SU-DHL-6 (cell line): ENCODE measurements at regions not wholly inside any gene's neighbourhood (a gene's known extent, or its start where the extent isn't known, plus 50 kb on each side); places are given as distances from the start of the nearest gene placed in this dataset.

Source experiments
- H2AFZ ChIP-seq: fragments of 200-600 bp; sonication (generic); 2 replicates; pipeline ENCODE4 v1.6.1; 2014; ENCODE audit warnings: low read depth, mild to moderate bottlenecking, moderate library complexity, mixed read lengths, antibody characterized with exemption, low read length; ENCODE audit not compliant: severe bottlenecking
- H3F3A ChIP-seq: fragments of 200-600 bp; shearing (Covaris generic); 2 replicates; pipeline ENCODE4 v1.6.0; 2016; ENCODE audit warnings: antibody characterized with exemption, mild to moderate bottlenecking; ENCODE audit not compliant: insufficient read depth
- H3K27ac ChIP-seq: fragments of 200-600 bp; sonication (generic); 2 replicates; pipeline ENCODE4 v1.5.1; 2016; ENCODE audit warnings: low read depth, mild to moderate bottlenecking, low read length, moderate library complexity, mixed read lengths
- H3K27me3 ChIP-seq: fragments of 200-600 bp; sonication (generic), shearing (Covaris generic); 2 replicates; pipeline ENCODE4 v1.6.0; 2014; ENCODE audit warnings: mild to moderate bottlenecking, low read length
- H3K36me3 ChIP-seq: fragments of 200-600 bp; sonication (generic); 2 replicates; pipeline ENCODE4 v1.6.1; 2014; ENCODE audit warnings: mild to moderate bottlenecking, low read length, mixed read lengths
- H3K4me2 ChIP-seq: fragments of 300-600, 200-600 bp; shearing (Covaris generic), sonication (generic); 2 replicates; pipeline ENCODE4 v1.6.0; 2014; ENCODE audit warnings: low read length, low read depth, mild to moderate bottlenecking; ENCODE audit not compliant: poor library complexity, severe bottlenecking
- H3K4me3 ChIP-seq: fragments of 200-600 bp; sonication (generic); 2 replicates; pipeline ENCODE4 v1.5.1; 2014; ENCODE audit warnings: antibody characterized with exemption, low read length, mild to moderate bottlenecking, mixed read lengths; ENCODE audit not compliant: insufficient read depth, poor library complexity, severe bottlenecking
- H3K79me2 ChIP-seq: fragments of 200-600 bp; sonication (generic); 2 replicates; pipeline ENCODE4 v1.6.1; 2014; ENCODE audit warnings: mild to moderate bottlenecking, low read length, moderate library complexity; ENCODE audit not compliant: insufficient read depth
- H3K9ac ChIP-seq: fragments of 200-600 bp; sonication (generic); 2 replicates; pipeline ENCODE4 v1.7.0; 2014; ENCODE audit warnings: mild to moderate bottlenecking, low read length
- H3K9me2 ChIP-seq: fragments of 200-600 bp; sonication (generic); replicated peaks from 2 replicates; pipeline ENCODE4 v1.6.1; 2014; ENCODE audit warnings: low read length; ENCODE audit not compliant: insufficient read depth
- H3K9me3 ChIP-seq: fragments of 200-600 bp; sonication (generic); 2 replicates; pipeline ENCODE4 v1.6.1; 2014; ENCODE audit warnings: low read length, mixed read lengths; ENCODE audit not compliant: insufficient read depth
- H4K20me1 ChIP-seq: fragments of 200-600 bp; sonication (generic); 2 replicates; pipeline ENCODE4 v1.6.1; 2014; ENCODE audit warnings: low read depth, mild to moderate bottlenecking, antibody characterized with exemption, low read length, moderate library complexity, mixed read lengths
- CTCF ChIP-seq: fragments of 200-600 bp; sonication (generic); IDR thresholded peaks from one replicate; pipeline ENCODE4 v1.5.1; 2017; ENCODE audit warnings: antibody characterized with exemption, mild to moderate bottlenecking, low read length, moderate library complexity; ENCODE audit not compliant: insufficient read depth, poor library complexity, severe bottlenecking
- EZH2phosphoT487 ChIP-seq: fragments of 200-600 bp; sonication (generic), shearing (Covaris generic); conservative IDR thresholded peaks from 2 replicates; pipeline ENCODE4 v1.6.1; 2018; ENCODE audit warnings: mild to moderate bottlenecking, antibody characterized with exemption, low read length, moderate library complexity, mixed read lengths

GRCh38 chr7:67549126-67549525 lies 552.5 kb downstream of the TYW1 start:
- H4K20me1 ChIP-seq = no peaks in the 10 kb centered on the region
- TF ChIP-seq CTCF = no peak
- TF ChIP-seq EZH2phosphoT487 = no peak

GRCh38 chr7:67550801-67551436 lies 554.3 kb downstream of the TYW1 start:
- TF ChIP-seq CTCF (no peak), EZH2phosphoT487 (no peak)
- Histone ChIP-seq H3K9me3 (no peaks in the 10 kb centered on the region), H4K20me1 (no peaks in the 10 kb centered on the region), H3F3A (no peaks in the 10 kb centered on the region), H3K9ac (no peak overlapping the region), H2AFZ (no peak overlapping the region), H3K9me2 (no peaks in the 10 kb centered on the region), H3K4me2 (no peak overlapping the region), H3K27ac (no peak overlapping the region), H3K27me3 (no peaks in the 10 kb centered on the region), H3K4me3 (no peak overlapping the region), H3K36me3 (no peaks in the 10 kb centered on the region), H3K79me2 (no peaks in the 10 kb centered on the region)

More at GRCh38 chr7:67549126-67549525, 552.5 kb downstream of the TYW1 start:
- no peaks in the 10 kb centered on the region for H3K36me3 ChIP-seq
- H3K9me2 ChIP-seq = no peaks in the 10 kb centered on the region
- H3K4me3 ChIP-seq = no peak overlapping the region
- no peak overlapping the region for H3K9ac ChIP-seq
- H3K27me3 ChIP-seq = no peaks in the 10 kb centered on the region
- no peak overlapping the region for H3K27ac ChIP-seq
- no peaks in the 10 kb centered on the region for H3K9me3 ChIP-seq
- no peaks in the 10 kb centered on the region for H3K79me2 ChIP-seq
- no peak overlapping the region for H2AFZ ChIP-seq
- no peak overlapping the region for H3K4me2 ChIP-seq
- H3F3A ChIP-seq = no peaks in the 10 kb centered on the region

GRCh38 chr7:67552738-67553137 lies 556.1 kb downstream of the TYW1 start:
- no peak overlapping the region for H3K4me2 ChIP-seq
- H3F3A ChIP-seq = no peaks in the 10 kb centered on the region
- TF ChIP-seq EZH2phosphoT487 = no peak
- no peak for TF ChIP-seq CTCF
- no peaks in the 10 kb centered on the region for H4K20me1 ChIP-seq
- H3K27me3 ChIP-seq = no peaks in the 10 kb centered on the region
- no peak overlapping the region for H3K9ac ChIP-seq
- no peaks in the 10 kb centered on the region for H3K36me3 ChIP-seq
- H3K27ac ChIP-seq = no peak overlapping the region
- no peaks in the 10 kb centered on the region for H3K79me2 ChIP-seq
- no peaks in the 10 kb centered on the region for H3K9me3 ChIP-seq
- no peak overlapping the region for H3K4me3 ChIP-seq
- no peaks in the 10 kb centered on the region for H3K9me2 ChIP-seq
- no peak overlapping the region for H2AFZ ChIP-seq
